Neuronal stem cell (in vitro differentiated cells): ENCODE measurements at regions not wholly inside any gene's neighbourhood (a gene's known extent, or its start where the extent isn't known, plus 50 kb on each side); places are given as distances from the start of the nearest gene placed in this dataset.

Experiments
- DNase-seq: peaks from one replicate; pipeline ENCODE4 v3.0.0-alpha.2; 2013; ENCODE audit warnings: low spot score
- H2AFZ ChIP-seq: one replicate; pipeline ENCODE4 v1.6.1; 2013; ENCODE audit warnings: mild to moderate bottlenecking, low read length, inconsistent platforms
- H2AK5ac ChIP-seq: 2 replicates; pipeline ENCODE4 v1.6.1; 2013; ENCODE audit warnings: low read depth, mild to moderate bottlenecking, inconsistent platforms, low read length, moderate library complexity, mixed read lengths
- H2BK120ac ChIP-seq: 2 replicates; pipeline ENCODE4 v1.6.1; 2013; ENCODE audit warnings: low read depth, mild to moderate bottlenecking, inconsistent platforms, low read length, moderate library complexity, mixed read lengths
- H2BK12ac ChIP-seq: one replicate; pipeline ENCODE4 v1.6.1; 2013; ENCODE audit warnings: low read length, inconsistent platforms
- H2BK15ac ChIP-seq: 2 replicates; pipeline ENCODE4 v1.6.1; 2013; ENCODE audit warnings: mild to moderate bottlenecking, low read length, inconsistent platforms, mixed read lengths
- H2BK5ac ChIP-seq: one replicate; pipeline ENCODE4 v1.6.1; 2013; ENCODE audit warnings: inconsistent platforms, mild to moderate bottlenecking, low read length, moderate library complexity
- H3K14ac ChIP-seq: one replicate; pipeline ENCODE4 v1.6.1; 2013; ENCODE audit warnings: low read length, inconsistent platforms
- H3K18ac ChIP-seq: 2 replicates; pipeline ENCODE4 v1.6.1; 2013; ENCODE audit warnings: low read length, inconsistent platforms
- H3K23ac ChIP-seq: 2 replicates; pipeline ENCODE4 v1.6.1; 2013; ENCODE audit warnings: low read depth, mild to moderate bottlenecking, mixed read lengths, low read length, inconsistent platforms; ENCODE audit not compliant: poor library complexity
- H3K27ac ChIP-seq: replicated peaks from 3 replicates; pipeline ENCODE4 v1.5.1; 2013; ENCODE audit warnings: low read length, inconsistent platforms
- H3K27me3 ChIP-seq, 3 experiments: 2 replicates each; pipeline ENCODE4 v1.6.1; 2013; ENCODE audit warnings: low read length in 3 of 3, mild to moderate bottlenecking in 2 of 3, inconsistent platforms in 1 of 3, low read depth in 1 of 3, mixed read lengths in 1 of 3, moderate library complexity in 1 of 3; ENCODE audit not compliant: control insufficient read depth in 3 of 3, insufficient read depth in 3 of 3
- H3K36me3 ChIP-seq, 2 donors: replicated peaks in 1 of 2; 2 replicates each; pipeline ENCODE4 v1.6.1; 2013; ENCODE audit warnings: low read length in 2 of 2; ENCODE audit not compliant: control insufficient read depth in 2 of 2, insufficient read depth in 2 of 2
- H3K4ac ChIP-seq: 2 replicates; pipeline ENCODE4 v1.6.1; 2013; ENCODE audit warnings: inconsistent platforms, mild to moderate bottlenecking, low read length, moderate library complexity
- H3K4me1 ChIP-seq, 2 donors: 1 replicate in 1 of 2; 2 replicates in 1 of 2; pipeline ENCODE4 v1.6.1; 2013; ENCODE audit warnings: low read length in 2 of 2, low read depth in 1 of 2; ENCODE audit not compliant: control insufficient read depth in 2 of 2, insufficient read depth in 1 of 2
- H3K4me2 ChIP-seq: one replicate; pipeline ENCODE4 v1.6.1; 2013; ENCODE audit warnings: mild to moderate bottlenecking, low read length, inconsistent platforms; ENCODE audit not compliant: insufficient read depth, poor library complexity, severe bottlenecking
- H3K4me3 ChIP-seq, 2 donors: 2 replicates each; pipeline ENCODE4 v1.5.1; 2013; ENCODE audit warnings: low read length in 2 of 2, mild to moderate bottlenecking in 2 of 2, inconsistent platforms in 1 of 2, moderate library complexity in 1 of 2
- H3K79me1 ChIP-seq: one replicate; pipeline ENCODE4 v1.6.1; 2013; ENCODE audit warnings: low read depth, mild to moderate bottlenecking, inconsistent platforms, low read length, moderate library complexity
- H3K9ac ChIP-seq: one replicate; pipeline ENCODE4 v1.6.1; 2013; ENCODE audit warnings: mild to moderate bottlenecking, low read depth, low read length, inconsistent platforms; ENCODE audit not compliant: poor library complexity
- H3K9me3 ChIP-seq, 2 donors: replicated peaks in 1 of 2; 2 replicates each; pipeline versions ENCODE3 to v1.6.1; 2013; ENCODE audit warnings: low read length in 2 of 2, mild to moderate bottlenecking in 2 of 2, inconsistent platforms in 1 of 2, low read depth in 1 of 2, mixed read lengths in 1 of 2, moderate library complexity in 1 of 2; ENCODE audit not compliant: control insufficient read depth in 2 of 2, insufficient read depth in 1 of 2
- H4K8ac ChIP-seq: one replicate; pipeline ENCODE4 v1.6.1; 2013; ENCODE audit warnings: low read depth, mild to moderate bottlenecking, inconsistent platforms, low read length, moderate library complexity
- H4K91ac ChIP-seq: one replicate; pipeline ENCODE4 v1.6.1; 2013; ENCODE audit warnings: low read length, low read depth, mild to moderate bottlenecking, inconsistent platforms; ENCODE audit not compliant: poor library complexity
- WGBS, 2 donors: extraction: QIAGEN DNeasy Blood & Tissue Kit; methylation state at CpG; one replicate each; pipeline ENCODE4 v1.1.7; 2013; ENCODE audit warnings: missing lambda C conversion rate in 2 of 2, mixed read lengths in 1 of 2; ENCODE audit not compliant: insufficient read length in 2 of 2, insufficient replicate concordance in 1 of 2; ENCODE audit errors: extremely low coverage in 2 of 2; 5-methylcytosine and 5-hydroxymethylcytosine counted together

GRCh38 chr1:19591482-19592091 lies 52.5 kb upstream of the NBL1 start:
- no peak overlapping the region for H3K27ac ChIP-seq
- H3K36me3 ChIP-seq = peaks cover 0 to 1% of the 10 kb centered on the region in 2 donors
- no peak overlapping the region for H3K18ac ChIP-seq
- DNase-seq = no peak
- H3K9ac ChIP-seq = no peak overlapping the region
- H4K91ac ChIP-seq = no peak overlapping the region
- no peak overlapping the region for H2BK120ac ChIP-seq
- no peak overlapping the region for H2AK5ac ChIP-seq
- no peak overlapping the region for H2BK15ac ChIP-seq
- H2AFZ ChIP-seq = no peak overlapping the region
- H3K9me3 ChIP-seq = peaks cover 0 to 1% of the 10 kb centered on the region in 2 donors
- H3K4ac ChIP-seq = no peak overlapping the region
- no peak overlapping the region for H2BK12ac ChIP-seq
- H3K4me2 ChIP-seq = no peak overlapping the region
- WGBS, 2 donors = no CpG with 5 or more reads among the region's 5 CpGs
- H3K79me1 ChIP-seq = no peaks in the 10 kb centered on the region
- H3K27me3 ChIP-seq = peaks cover 0 to 21% (median 2%) of the 10 kb centered on the region in 3 experiments
- no peak overlapping the region for H2BK5ac ChIP-seq
- no peak overlapping the region for H3K14ac ChIP-seq
- no peak overlapping the region for H4K8ac ChIP-seq
- H3K4me3 ChIP-seq = no peak overlapping the region
- H3K4me1 ChIP-seq = no peaks in the 10 kb centered on the region
- H3K23ac ChIP-seq = no peak overlapping the region

GRCh38 chr1:19585507-19585906 lies 58.6 kb upstream of the NBL1 start:
- no peak overlapping the region for H2BK120ac ChIP-seq

GRCh38 chr1:19582318-19582717 lies 61.8 kb upstream of the NBL1 start:
- Histone ChIP-seq H3K79me1 (peaks cover 1% of the 10 kb centered on the region), H3K23ac (no peak overlapping the region), H2BK5ac (no peak overlapping the region), H2AFZ (no peak overlapping the region), H3K4me3 (no peak overlapping the region), H2BK15ac (no peak overlapping the region), H3K4me1 (no peaks in the 10 kb centered on the region), H3K14ac (no peak overlapping the region), H2BK120ac (no peak overlapping the region), H3K36me3 (peaks cover 0 to 2% of the 10 kb centered on the region in 2 donors), H2BK12ac (no peak overlapping the region), H3K27me3 (peaks cover 0 to 5% (median 2%) of the 10 kb centered on the region in 3 experiments), H4K8ac (no peak overlapping the region), H3K4me2 (no peak overlapping the region), H3K9me3 (peaks cover 0 to 2% of the 10 kb centered on the region in 2 donors), H3K18ac (no peak overlapping the region), H2AK5ac (no peak overlapping the region), H3K9ac (no peak overlapping the region), H3K4ac (no peak overlapping the region), H3K27ac (no peak overlapping the region), H4K91ac (no peak overlapping the region)
- no CpG with 5 or more reads among the region's 4 CpGs for WGBS, 2 donors
- peak; percentile 46 for DNase-seq

More at GRCh38 chr1:19585507-19585906, 58.6 kb upstream of the NBL1 start:
- Histone ChIP-seq H2BK15ac (no peak overlapping the region), H3K4me2 (no peak overlapping the region), H3K27ac (no peak overlapping the region), H4K91ac (no peak overlapping the region), H3K14ac (no peak overlapping the region), H4K8ac (no peak overlapping the region), H3K79me1 (peaks cover 1% of the 10 kb centered on the region), H3K18ac (no peak overlapping the region), H3K4me3 (no peak overlapping the region), H3K4me1 (no peaks in the 10 kb centered on the region), H3K9ac (no peak overlapping the region), H3K23ac (no peak overlapping the region), H2BK12ac (no peak overlapping the region), H3K27me3 (peaks cover 0 to 12% (median 4%) of the 10 kb centered on the region in 3 experiments), H3K9me3 (peaks cover 0 to 2% of the 10 kb centered on the region in 2 donors), H2BK5ac (no peak overlapping the region), H3K36me3 (peaks cover 0 to 2% of the 10 kb centered on the region in 2 donors), H3K4ac (no peak overlapping the region), H2AFZ (no peak overlapping the region), H2AK5ac (no peak overlapping the region)
- no peak for DNase-seq
- WGBS, 2 donors = no CpG with 5 or more reads among the region's 1 CpG

GRCh38 chr1:19581381-19581780 lies 62.7 kb upstream of the NBL1 start:
- no peak overlapping the region for H3K23ac ChIP-seq

More at GRCh38 chr1:19581381-19581780, 62.7 kb upstream of the NBL1 start:
- no peak overlapping the region for H3K4me2 ChIP-seq
- no peaks in the 10 kb centered on the region for H3K36me3 ChIP-seq
- no peak overlapping the region for H2BK120ac ChIP-seq
- H2AK5ac ChIP-seq = no peak overlapping the region
- H3K79me1 ChIP-seq = peaks cover 1% of the 10 kb centered on the region
- H2BK5ac ChIP-seq = no peak overlapping the region
- H4K91ac ChIP-seq = no peak overlapping the region
- no peak overlapping the region for H4K8ac ChIP-seq
- H3K9ac ChIP-seq = no peak overlapping the region
- no peak overlapping the region for H3K4me3 ChIP-seq
- no peak for DNase-seq
- H3K18ac ChIP-seq = no peak overlapping the region
- no CpG with 5 or more reads among the region's 7 CpGs for whole genome bisulfite sequencing, 2 donors
- H3K4ac ChIP-seq = no peak overlapping the region
- no peaks in the 10 kb centered on the region for H3K4me1 ChIP-seq
- no peak overlapping the region for H3K27ac ChIP-seq
- no peak overlapping the region for H2AFZ ChIP-seq
- H2BK12ac ChIP-seq = no peak overlapping the region
- no peaks in the 10 kb centered on the region for H3K9me3 ChIP-seq
- H2BK15ac ChIP-seq = no peak overlapping the region
- H3K14ac ChIP-seq = no peak overlapping the region
- peaks cover 0 to 5% (median 2%) of the 10 kb centered on the region in 3 experiments for H3K27me3 ChIP-seq
